ENCODE measurements at regions not wholly inside any gene's neighbourhood (a gene's known extent, or its start where the extent isn't known, plus 50 kb on each side); places are given as distances from the start of the nearest gene placed in this dataset.

- no peak overlapping the region for H3K4me3 ChIP-seq (ENCODE audit: low read depth, low read length)
- DNase-seq (ENCODE audit: low read depth) = no peak
- no peak for TF ChIP-seq CTCF (conservative IDR thresholded peaks at IDR 0.05; ENCODE audit: low read depth, low read length)
Measured at GRCh38 chr1:29524285-29525065, 288.2 kb downstream of the PTPRU start.

- H3K4me3 ChIP-seq (ENCODE audit: low read depth, low read length) = no peak overlapping the region
- TF ChIP-seq CTCF (conservative IDR thresholded peaks at IDR 0.05; ENCODE audit: low read depth, low read length) = no peak
- no peak for DNase-seq (ENCODE audit: low read depth)
Measured at GRCh38 chr1:29523576-29523975, 287.3 kb downstream of the PTPRU start.

GRCh38 chr1:29523136-29523535 is 286.8 kb downstream of the PTPRU start:
- DNase-seq (ENCODE audit: low read depth) = no peak
- no peak for TF ChIP-seq CTCF (conservative IDR thresholded peaks at IDR 0.05; ENCODE audit: low read depth, low read length)
- no peak overlapping the region for H3K4me3 ChIP-seq (ENCODE audit: low read depth, low read length)

- H3K4me3 ChIP-seq (ENCODE audit: low read depth, low read length) = no peak overlapping the region
- no peak for DNase-seq (ENCODE audit: low read depth)
- TF ChIP-seq CTCF (conservative IDR thresholded peaks at IDR 0.05; ENCODE audit: low read depth, low read length) = no peak
Measured at GRCh38 chr1:29521811-29522580, 285.7 kb downstream of the PTPRU start.

- no peak for TF ChIP-seq CTCF (conservative IDR thresholded peaks at IDR 0.05; ENCODE audit: low read depth, low read length)
- H3K4me3 ChIP-seq (ENCODE audit: low read depth, low read length) = no peak overlapping the region
- no peak for DNase-seq (ENCODE audit: low read depth)
Measured at GRCh38 chr1:29521438-29521715, 285.1 kb downstream of the PTPRU start.

- no peak for TF ChIP-seq CTCF (conservative IDR thresholded peaks at IDR 0.05; ENCODE audit: low read depth, low read length)
- DNase-seq (ENCODE audit: low read depth) = no peak
- H3K4me3 ChIP-seq (ENCODE audit: low read depth, low read length) = no peak overlapping the region
Measured at GRCh38 chr1:29520571-29521437, 284.5 kb downstream of the PTPRU start.

All from choroid plexus epithelial cell (primary cell).